ENCODE measurements at regions not wholly inside any gene's neighbourhood (a gene's known extent, or its start where the extent isn't known, plus 50 kb on each side); places are given as distances from the start of the nearest gene placed in this dataset.

DNA sequence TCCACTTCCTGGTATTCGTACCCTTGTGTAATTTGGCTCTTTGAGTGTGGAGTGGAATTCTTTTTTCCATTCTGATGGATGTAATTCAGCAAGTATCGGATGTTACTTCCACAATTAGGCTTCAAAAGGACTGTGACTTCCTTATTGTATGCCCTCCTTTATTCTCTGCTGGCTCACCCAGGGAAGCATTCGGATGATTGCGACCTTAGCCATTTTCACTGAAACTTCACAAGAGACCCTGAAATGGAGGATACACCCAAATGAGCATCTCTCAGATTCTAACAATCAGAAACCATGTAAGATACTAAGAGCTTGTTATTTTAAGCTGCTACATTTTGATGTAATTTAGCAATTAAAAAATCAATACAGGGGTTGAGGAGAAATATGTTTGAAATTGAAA, 493.1 kb downstream of the DNAJB9 start:
- no peaks in the 10 kb centered on the region for H3K27me3 ChIP-seq (replicated peaks; ENCODE audit: insufficient read depth)
- intact Hi-C loops (cut with DNase I): no loop called here
- DNase-seq (ENCODE audit: low spot score): no peak
- H3K4me1 ChIP-seq (replicated peaks): no peaks in the 10 kb centered on the region
- TF ChIP-seq, protein P1, sequence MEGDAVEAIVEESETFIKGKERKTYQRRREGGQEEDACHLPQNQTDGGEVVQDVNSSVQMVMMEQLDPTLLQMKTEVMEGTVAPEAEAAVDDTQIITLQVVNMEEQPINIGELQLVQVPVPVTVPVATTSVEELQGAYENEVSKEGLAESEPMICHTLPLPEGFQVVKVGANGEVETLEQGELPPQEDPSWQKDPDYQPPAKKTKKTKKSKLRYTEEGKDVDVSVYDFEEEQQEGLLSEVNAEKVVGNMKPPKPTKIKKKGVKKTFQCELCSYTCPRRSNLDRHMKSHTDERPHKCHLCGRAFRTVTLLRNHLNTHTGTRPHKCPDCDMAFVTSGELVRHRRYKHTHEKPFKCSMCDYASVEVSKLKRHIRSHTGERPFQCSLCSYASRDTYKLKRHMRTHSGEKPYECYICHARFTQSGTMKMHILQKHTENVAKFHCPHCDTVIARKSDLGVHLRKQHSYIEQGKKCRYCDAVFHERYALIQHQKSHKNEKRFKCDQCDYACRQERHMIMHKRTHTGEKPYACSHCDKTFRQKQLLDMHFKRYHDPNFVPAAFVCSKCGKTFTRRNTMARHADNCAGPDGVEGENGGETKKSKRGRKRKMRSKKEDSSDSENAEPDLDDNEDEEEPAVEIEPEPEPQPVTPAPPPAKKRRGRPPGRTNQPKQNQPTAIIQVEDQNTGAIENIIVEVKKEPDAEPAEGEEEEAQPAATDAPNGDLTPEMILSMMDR (IDR thresholded peaks at IDR 0.05): no peak
- TF ChIP-seq POLR2A (IDR thresholded peaks at IDR 0.05) (no peak), POLR2AphosphoS5 (IDR thresholded peaks at IDR 0.05) (no peak)
- H3K9me3 ChIP-seq: no peaks in the 10 kb centered on the region
- H3K4me3 ChIP-seq: no peak overlapping the region
- no peaks in the 10 kb centered on the region for H3K36me3 ChIP-seq
- H3K27ac ChIP-seq: no peak overlapping the region
- 61% methylated on average over 4 of the region's 4 CpGs for WGBS

GRCh38 chr7:109073543-109073942, 503.9 kb downstream of the DNAJB9 start:
- H3K4me1 ChIP-seq (replicated peaks): no peaks in the 10 kb centered on the region
- DNase-seq (ENCODE audit: low spot score): no peak
- intact Hi-C loops (cut with DNase I): no loop called here
- no peaks in the 10 kb centered on the region for H3K9me3 ChIP-seq
- no peak overlapping the region for H3K4me3 ChIP-seq
- no peaks in the 10 kb centered on the region for H3K27me3 ChIP-seq (replicated peaks; ENCODE audit: insufficient read depth)
- TF ChIP-seq, protein P1 (IDR thresholded peaks at IDR 0.05): no peak
- no peak for TF ChIP-seq POLR2A (IDR thresholded peaks at IDR 0.05)
- H3K36me3 ChIP-seq: no peaks in the 10 kb centered on the region
- no peak overlapping the region for H3K27ac ChIP-seq
- WGBS: 93% methylated on average over 3 of the region's 3 CpGs

DNA sequence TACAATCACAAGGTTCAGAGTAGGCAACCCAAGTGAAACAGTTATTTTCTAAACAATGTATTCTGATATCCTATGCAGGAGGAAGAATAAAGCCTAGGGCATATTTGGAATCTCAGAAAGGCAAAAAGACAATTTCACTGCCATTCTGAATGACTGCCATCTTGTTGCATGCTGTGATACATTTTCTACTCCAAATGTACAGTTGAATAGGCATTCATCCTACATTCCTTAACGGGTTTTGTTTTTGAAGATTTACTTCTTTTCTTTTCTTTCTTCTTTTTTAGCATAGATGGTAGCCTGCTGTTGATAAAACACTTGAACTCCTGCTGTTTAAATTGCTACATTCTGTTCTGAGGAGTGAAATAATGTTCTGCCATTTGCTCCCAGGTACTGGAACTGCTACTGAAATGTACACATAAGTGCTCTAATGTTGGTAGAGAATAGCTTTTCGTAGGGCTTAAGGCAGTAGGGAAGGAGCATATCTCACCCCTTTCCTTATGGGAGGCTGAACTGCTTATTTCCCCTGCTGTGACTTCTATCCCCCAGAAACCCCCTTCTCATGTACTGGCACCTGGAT, 506.8 kb downstream of the DNAJB9 start:
- Histone ChIP-seq H3K4me3 (no peak overlapping the region), H3K9me3 (no peaks in the 10 kb centered on the region), H3K27ac (no peak overlapping the region), H3K36me3 (no peaks in the 10 kb centered on the region), H3K27me3 (replicated peaks; ENCODE audit: insufficient read depth) (no peaks in the 10 kb centered on the region), H3K4me1 (replicated peaks) (no peaks in the 10 kb centered on the region)
- no peak for DNase-seq (ENCODE audit: low spot score)
- TF ChIP-seq POLR2A (IDR thresholded peaks at IDR 0.05) (no peak), POLR2AphosphoS5 (IDR thresholded peaks at IDR 0.05) (no peak)
- TF ChIP-seq, protein P1 (IDR thresholded peaks at IDR 0.05): no peak
- 69% methylated on average over 2 of the region's 2 CpGs for WGBS
- intact Hi-C loops (cut with DNase I): no loop called here

- Histone ChIP-seq H3K27me3 (replicated peaks; ENCODE audit: insufficient read depth) (no peaks in the 10 kb centered on the region), H3K4me3 (no peak overlapping the region), H3K36me3 (no peaks in the 10 kb centered on the region), H3K9me3 (no peaks in the 10 kb centered on the region), H3K4me1 (replicated peaks) (no peaks in the 10 kb centered on the region), H3K27ac (no peak overlapping the region)
- TF ChIP-seq POLR2AphosphoS5 (IDR thresholded peaks at IDR 0.05): no peak
- intact Hi-C loops (cut with DNase I): no loop called here
- DNase-seq (ENCODE audit: low spot score): no peak
- WGBS: 89% methylated on average over 1 of the region's 1 CpG
These were observed 521.4 kb downstream of the DNAJB9 start for GRCh38 chr7:109091042-109091441.

DNA sequence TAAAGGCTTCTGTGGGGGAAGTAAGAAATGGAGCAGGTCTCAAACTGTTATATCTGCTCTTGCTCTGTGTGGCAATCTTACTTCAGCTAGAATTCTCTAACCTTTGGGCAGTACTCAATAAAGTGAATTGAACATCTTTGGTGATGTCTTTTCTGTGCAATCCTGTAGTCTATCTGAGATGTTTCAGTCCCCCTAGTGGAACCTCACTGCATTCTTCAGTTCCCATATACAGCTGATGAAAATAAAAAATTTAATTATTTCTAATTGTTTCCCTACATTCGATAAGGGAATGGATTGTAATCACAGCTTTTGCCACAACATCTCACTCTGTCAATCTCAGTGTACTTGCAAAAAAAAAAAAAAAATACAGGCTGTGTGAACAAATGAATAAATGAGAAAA, 522.6 kb downstream of the DNAJB9 start:
- no peak for DNase-seq (ENCODE audit: low spot score)
- Histone ChIP-seq H3K4me1 (replicated peaks) (no peaks in the 10 kb centered on the region), H3K36me3 (no peaks in the 10 kb centered on the region), H3K27me3 (replicated peaks; ENCODE audit: insufficient read depth) (no peaks in the 10 kb centered on the region), H3K27ac (no peak overlapping the region), H3K9me3 (no peaks in the 10 kb centered on the region), H3K4me3 (no peak overlapping the region)
- intact Hi-C loops (cut with DNase I): no loop called here
- no peak for TF ChIP-seq POLR2A (IDR thresholded peaks at IDR 0.05)
- TF ChIP-seq POLR2AphosphoS5 (IDR thresholded peaks at IDR 0.05): no peak
- TF ChIP-seq, protein P1 (IDR thresholded peaks at IDR 0.05): no peak
- WGBS: 79% methylated on average over 1 of the region's 1 CpG
